ENCODE measurements at regions not wholly inside any gene's neighbourhood (a gene's known extent, or its start where the extent isn't known, plus 50 kb on each side); places are given as distances from the start of the nearest gene placed in this dataset.

- Histone ChIP-seq H3K9ac (replicated peaks; ENCODE audit: extremely low read depth, insufficient read depth, low read length) (no peak overlapping the region), H3K27me3 (ENCODE audit: control insufficient read depth in 2 of 2, insufficient read depth in 2 of 2, low read length in 2 of 2) (no peaks in the 10 kb centered on the region), H2AFZ (ENCODE audit: low read depth, low read length) (no peak overlapping the region), H3K9me3 (replicated peaks; ENCODE audit: control insufficient read depth, insufficient read depth, low read length) (no peaks in the 10 kb centered on the region), H3K4me1 (ENCODE audit: control insufficient read depth, extremely low read depth, insufficient read depth, low read length) (no peaks in the 10 kb centered on the region), H3K9me1 (replicated peaks; ENCODE audit: control insufficient read depth, extremely low read depth, insufficient read depth, low read length) (no peaks in the 10 kb centered on the region), H3K27ac (ENCODE audit: insufficient read depth, low read depth, low read length) (no peak overlapping the region), H3K79me2 (ENCODE audit: control insufficient read depth, insufficient read depth, low read length) (no peaks in the 10 kb centered on the region), H3K4me2 (ENCODE audit: insufficient read depth, low read length) (no peak overlapping the region), H3K36me3 (ENCODE audit: control insufficient read depth in 2 of 2, extremely low read depth in 1 of 2, insufficient read depth in 2 of 2, low read length in 2 of 2) (no peaks in the 10 kb centered on the region), H4K20me1 (replicated peaks; ENCODE audit: control insufficient read depth, extremely low read depth, insufficient read depth, low read length) (no peaks in the 10 kb centered on the region), H3K4me3 (replicated peaks in 1 of 3; ENCODE audit: insufficient read depth in 1 of 3, low read depth in 1 of 3, low read length in 3 of 3) (no peak overlapping the region)
- ChIA-PET POLR2A (no interaction called here), CTCF (interaction anchor here (0.6 kb wide), 1 partner anchor 1858 kb away, joined by 3 read pairs; no protein-coding TSS in a partner anchor)
- DNase-seq (ENCODE audit: low read depth, low spot score): no peak
- dilution Hi-C loops (cut with MboI; ENCODE audit: extremely low pct_ligation_motif_present, low sequenced_read_pairs): no loop called here
- no TSS peak for BruUV-seq (replicated peaks)
- intact Hi-C loops (cut with micrococcal nuclease): no loop called here
- TF ChIP-seq, protein P1, sequence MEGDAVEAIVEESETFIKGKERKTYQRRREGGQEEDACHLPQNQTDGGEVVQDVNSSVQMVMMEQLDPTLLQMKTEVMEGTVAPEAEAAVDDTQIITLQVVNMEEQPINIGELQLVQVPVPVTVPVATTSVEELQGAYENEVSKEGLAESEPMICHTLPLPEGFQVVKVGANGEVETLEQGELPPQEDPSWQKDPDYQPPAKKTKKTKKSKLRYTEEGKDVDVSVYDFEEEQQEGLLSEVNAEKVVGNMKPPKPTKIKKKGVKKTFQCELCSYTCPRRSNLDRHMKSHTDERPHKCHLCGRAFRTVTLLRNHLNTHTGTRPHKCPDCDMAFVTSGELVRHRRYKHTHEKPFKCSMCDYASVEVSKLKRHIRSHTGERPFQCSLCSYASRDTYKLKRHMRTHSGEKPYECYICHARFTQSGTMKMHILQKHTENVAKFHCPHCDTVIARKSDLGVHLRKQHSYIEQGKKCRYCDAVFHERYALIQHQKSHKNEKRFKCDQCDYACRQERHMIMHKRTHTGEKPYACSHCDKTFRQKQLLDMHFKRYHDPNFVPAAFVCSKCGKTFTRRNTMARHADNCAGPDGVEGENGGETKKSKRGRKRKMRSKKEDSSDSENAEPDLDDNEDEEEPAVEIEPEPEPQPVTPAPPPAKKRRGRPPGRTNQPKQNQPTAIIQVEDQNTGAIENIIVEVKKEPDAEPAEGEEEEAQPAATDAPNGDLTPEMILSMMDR (IDR thresholded peaks at IDR 0.05; ENCODE audit: extremely low read depth in 1 of 2, insufficient read depth in 1 of 2, low read depth in 1 of 2, low read length in 2 of 2): no peak
- TF ChIP-seq FOS (IDR thresholded peaks at IDR 0.05; ENCODE audit: borderline replicate concordance, insufficient read depth, low read length): no peak
- no peak for TF ChIP-seq POLR2A (IDR thresholded peaks at IDR 0.05; ENCODE audit: low read depth, low read length)
- no peak for TF ChIP-seq JUN (IDR thresholded peaks at IDR 0.05; ENCODE audit: borderline replicate concordance, insufficient read depth, insufficient read length, low read depth)
- TF ChIP-seq, protein P2, sequence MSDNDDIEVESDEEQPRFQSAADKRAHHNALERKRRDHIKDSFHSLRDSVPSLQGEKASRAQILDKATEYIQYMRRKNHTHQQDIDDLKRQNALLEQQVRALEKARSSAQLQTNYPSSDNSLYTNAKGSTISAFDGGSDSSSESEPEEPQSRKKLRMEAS (IDR thresholded peaks at IDR 0.05; ENCODE audit: insufficient read depth, insufficient read length): no peak
- TF ChIP-seq GATA2 (IDR thresholded peaks at IDR 0.05; ENCODE audit: insufficient read depth, insufficient read length, low read depth, low read length): no peak
- no peak for FAIRE-seq
Measured at GRCh38 chr4:96093563-96093962, 253.7 kb downstream of the PDHA2 start.

DNA sequence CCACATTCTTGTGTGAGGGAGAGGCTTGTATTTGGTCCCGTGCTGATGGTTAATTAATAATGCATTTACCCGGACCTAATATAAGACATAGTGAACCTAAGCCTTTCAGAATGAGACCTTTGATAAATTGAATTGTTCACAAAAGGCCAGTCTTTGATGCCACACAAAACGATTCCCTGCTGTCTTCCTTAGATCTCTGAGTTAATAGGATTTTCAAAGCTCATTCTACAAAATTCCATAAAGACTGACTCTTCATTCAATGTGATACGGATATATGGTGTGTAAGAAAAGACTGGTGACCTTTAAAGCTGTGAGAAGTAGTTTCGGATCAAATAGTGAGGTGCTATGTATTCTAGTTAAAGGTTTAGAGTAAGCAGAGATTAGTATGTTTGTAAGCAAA, 254.3 kb downstream of the PDHA2 start:
- CTCF ChIA-PET: interaction anchor here (0.6 kb wide), 1 partner anchor 1859 kb away, joined by 3 read pairs; no protein-coding TSS in a partner anchor
- BruUV-seq (replicated peaks): no TSS peak
- Histone ChIP-seq H3K27me3 (ENCODE audit: control insufficient read depth in 2 of 2, insufficient read depth in 2 of 2, low read length in 2 of 2) (no peaks in the 10 kb centered on the region), H4K20me1 (replicated peaks; ENCODE audit: control insufficient read depth, extremely low read depth, insufficient read depth, low read length) (no peaks in the 10 kb centered on the region), H3K4me3 (replicated peaks in 1 of 3; ENCODE audit: insufficient read depth in 1 of 3, low read depth in 1 of 3, low read length in 3 of 3) (no peak overlapping the region), H3K27ac (ENCODE audit: insufficient read depth, low read depth, low read length) (no peak overlapping the region), H2AFZ (ENCODE audit: low read depth, low read length) (no peak overlapping the region), H3K79me2 (ENCODE audit: control insufficient read depth, insufficient read depth, low read length) (no peaks in the 10 kb centered on the region), H3K4me1 (ENCODE audit: control insufficient read depth, extremely low read depth, insufficient read depth, low read length) (no peaks in the 10 kb centered on the region), H3K4me2 (ENCODE audit: insufficient read depth, low read length) (no peak overlapping the region), H3K9ac (replicated peaks; ENCODE audit: extremely low read depth, insufficient read depth, low read length) (no peak overlapping the region), H3K9me3 (replicated peaks; ENCODE audit: control insufficient read depth, insufficient read depth, low read length) (no peaks in the 10 kb centered on the region), H3K9me1 (replicated peaks; ENCODE audit: control insufficient read depth, extremely low read depth, insufficient read depth, low read length) (no peaks in the 10 kb centered on the region), H3K36me3 (ENCODE audit: control insufficient read depth in 2 of 2, extremely low read depth in 1 of 2, insufficient read depth in 2 of 2, low read length in 2 of 2) (no peaks in the 10 kb centered on the region)
- intact Hi-C loops (cut with micrococcal nuclease): no loop called here
- TF ChIP-seq POLR2AphosphoS5 (IDR thresholded peaks at IDR 0.05; ENCODE audit: insufficient read depth, low read depth, low read length) (no peak), EZH2 (IDR thresholded peaks at IDR 0.05; ENCODE audit: borderline replicate concordance, low read depth, low read length, severe bottlenecking) (no peak), POLR2A (IDR thresholded peaks at IDR 0.05; ENCODE audit: low read depth, low read length) (no peak), FOS (IDR thresholded peaks at IDR 0.05; ENCODE audit: borderline replicate concordance, insufficient read depth, low read length) (no peak), MYC (IDR thresholded peaks at IDR 0.05; ENCODE audit: low read depth, low read length) (no peak), GATA2 (IDR thresholded peaks at IDR 0.05; ENCODE audit: insufficient read depth, insufficient read length, low read depth, low read length) (no peak), JUN (IDR thresholded peaks at IDR 0.05; ENCODE audit: borderline replicate concordance, insufficient read depth, insufficient read length, low read depth) (no peak)
- TF ChIP-seq, protein P2 (IDR thresholded peaks at IDR 0.05; ENCODE audit: insufficient read depth, insufficient read length): no peak
- TF ChIP-seq, protein P1 (IDR thresholded peaks at IDR 0.05; ENCODE audit: extremely low read depth in 1 of 2, insufficient read depth in 1 of 2, low read depth in 1 of 2, low read length in 2 of 2): no peak
- FAIRE-seq (no peak), DNase-seq (ENCODE audit: low read depth, low spot score) (no peak)
- dilution Hi-C loops (cut with MboI; ENCODE audit: extremely low pct_ligation_motif_present, low sequenced_read_pairs): no loop called here
- POLR2A ChIA-PET: no interaction called here
